Liver (tissue), 8 donors: ENCODE measurements at regions not wholly inside any gene's neighbourhood (a gene's known extent, or its start where the extent isn't known, plus 50 kb on each side); places are given as distances from the start of the nearest gene placed in this dataset.

Experiments used
- DNase-seq: peaks from one replicate; pipeline ENCODE4 v3.0.0-alpha.2; 2017; ENCODE audit warnings: low spot score
- H3K27ac ChIP-seq, 2 donors: one replicate each; pipeline ENCODE4 v1.7.0; 2013; ENCODE audit warnings: inconsistent platforms in 2 of 2, low read length in 2 of 2, control low read depth in 1 of 2, low read depth in 1 of 2, mild to moderate bottlenecking in 1 of 2
- H3K27me3 ChIP-seq, 4 donors: one replicate each; pipeline versions ENCODE4 v1.6.1 to v1.7.0; 2013; ENCODE audit warnings: low read length in 3 of 4, inconsistent platforms in 1 of 4, mild to moderate bottlenecking in 1 of 4, moderate library complexity in 1 of 4; ENCODE audit not compliant: control insufficient read depth in 4 of 4, insufficient read depth in 4 of 4
- H3K36me3 ChIP-seq, 4 donors: one replicate each; pipeline versions ENCODE4 v1.6.1 to v1.7.0; 2013; ENCODE audit warnings: low read length in 3 of 4, mild to moderate bottlenecking in 3 of 4, low read depth in 1 of 4, moderate library complexity in 1 of 4; ENCODE audit not compliant: control insufficient read depth in 4 of 4, insufficient read depth in 3 of 4
- H3K4me1 ChIP-seq, 4 donors: one replicate each; pipeline versions ENCODE4 v1.6.1 to v1.7.0; 2013; ENCODE audit warnings: low read length in 3 of 4, mild to moderate bottlenecking in 3 of 4, moderate library complexity in 1 of 4; ENCODE audit not compliant: control insufficient read depth in 4 of 4, insufficient read depth in 4 of 4
- H3K4me3 ChIP-seq, 3 donors: one replicate each; pipeline versions ENCODE4 v1.6.1 to v1.7.0; 2013; ENCODE audit warnings: low read length in 3 of 3, control low read depth in 1 of 3, low read depth in 1 of 3, mild to moderate bottlenecking in 1 of 3
- H3K9ac ChIP-seq, 2 donors: one replicate each; pipeline ENCODE4 v1.7.0; 2013; ENCODE audit warnings: low read length in 2 of 2, mild to moderate bottlenecking in 2 of 2, moderate library complexity in 2 of 2, control low read depth in 1 of 2, low read depth in 1 of 2
- H3K9me3 ChIP-seq, 4 donors: one replicate each; pipeline versions ENCODE4 v1.6.1 to v1.7.0; 2013; ENCODE audit warnings: low read length in 3 of 4; ENCODE audit not compliant: control insufficient read depth in 4 of 4
- ATF3 ChIP-seq: IDR thresholded peaks from 2 replicates; pipeline ENCODE4 v1.6.1; 2016; ENCODE audit warnings: antibody characterized with exemption
- CTCF ChIP-seq: fragments of 150-350 bp; IDR thresholded peaks from 2 replicates; pipeline ENCODE4 v1.5.1; 2017; ENCODE audit warnings: improper control_type of control experiment, low read depth, low read length; ENCODE audit not compliant: missing input control
- FOXA2 ChIP-seq: IDR thresholded peaks from 2 replicates; pipeline ENCODE4 v1.6.1; 2016; ENCODE audit warnings: antibody characterized with exemption
- HNF4G ChIP-seq: IDR thresholded peaks from 2 replicates; pipeline ENCODE4 v1.6.1; 2016; ENCODE audit warnings: antibody characterized with exemption
- JUND ChIP-seq, 2 donors: IDR thresholded peaks; 2 replicates each; pipeline ENCODE4 v1.6.1; 2016; ENCODE audit warnings: antibody characterized with exemption in 2 of 2
- NR2F2 ChIP-seq: IDR thresholded peaks from 2 replicates; pipeline ENCODE4 v1.6.1; 2016; ENCODE audit warnings: antibody characterized with exemption
- RXRA ChIP-seq, 2 donors: IDR thresholded peaks; 2 replicates each; pipeline ENCODE4 v1.6.1; 2017 to 2018; ENCODE audit warnings: antibody characterized with exemption in 2 of 2, mild to moderate bottlenecking in 1 of 2
- SP1 ChIP-seq: IDR thresholded peaks from 2 replicates; pipeline ENCODE4 v1.6.1; 2018; ENCODE audit warnings: antibody characterized with exemption, mild to moderate bottlenecking
- TAF1 ChIP-seq: conservative IDR thresholded peaks from 2 replicates; pipeline ENCODE4 v1.6.1; 2016; ENCODE audit warnings: antibody characterized with exemption, mild to moderate bottlenecking
- YY1 ChIP-seq: IDR thresholded peaks from 2 replicates; pipeline ENCODE4 v1.6.1; 2016; ENCODE audit warnings: antibody characterized with exemption, mild to moderate bottlenecking
- WGBS: extraction: QIAGEN DNeasy Blood & Tissue Kit; methylation state at CpG from one replicate; pipeline ENCODE4 v1.1.7; 2013; 5-methylcytosine and 5-hydroxymethylcytosine counted together
- donor health status: healthy.
- donor health status: healthy.
- donor health status: healthy.
- donor health status: healthy.
- donor health status: healthy.

- no peak for TF ChIP-seq ATF3
- DNase-seq: no peak
- Histone ChIP-seq H3K4me1 (no peaks in the 10 kb centered on the region), H3K27me3 (no peaks in the 10 kb centered on the region), H3K27ac (no peak overlapping the region), H3K9ac (no peak overlapping the region), H3K36me3 (no peaks in the 10 kb centered on the region), H3K9me3 (no peaks in the 10 kb centered on the region), H3K4me3 (no peak overlapping the region)
- WGBS: 82% methylated on average over 6 of the region's 6 CpGs
Observed at GRCh38 chr6:111980143-111980542, 73.8 kb upstream of the CCN6 start.

GRCh38 chr6:111980971-111981840, 72.7 kb upstream of the CCN6 start:
- H3K27ac ChIP-seq: no peak overlapping the region
- H3K9me3 ChIP-seq: no peaks in the 10 kb centered on the region
- DNase-seq: no peak
- no peaks in the 10 kb centered on the region for H3K27me3 ChIP-seq
- H3K9ac ChIP-seq: no peak overlapping the region
- no peaks in the 10 kb centered on the region for H3K36me3 ChIP-seq
- H3K4me3 ChIP-seq: no peak overlapping the region
- H3K4me1 ChIP-seq: no peaks in the 10 kb centered on the region
- TF ChIP-seq SP1 (no peak), NR2F2 (peak; percentile 38)
- WGBS: 70% methylated on average over 8 of the region's 8 CpGs

- H3K9ac ChIP-seq: no peak overlapping the region
- no peak overlapping the region for H3K4me3 ChIP-seq
- H3K36me3 ChIP-seq: no peaks in the 10 kb centered on the region
- 81% methylated on average over 1 of the region's 1 CpG for WGBS
- no peaks in the 10 kb centered on the region for H3K27me3 ChIP-seq
- no peak overlapping the region for H3K27ac ChIP-seq
- no peaks in the 10 kb centered on the region for H3K4me1 ChIP-seq
- DNase-seq: no peak
- H3K9me3 ChIP-seq: no peaks in the 10 kb centered on the region
- no peak for TF ChIP-seq HNF4G
- TF ChIP-seq RXRA (IDR thresholded peaks at IDR 0.05): no peak
- TF ChIP-seq CTCF: no peak
- no peak for TF ChIP-seq JUND (IDR thresholded peaks at IDR 0.05)
- no peak for TF ChIP-seq NR2F2
Observed at GRCh38 chr6:111982681-111983080, 71.2 kb upstream of the CCN6 start.

GRCh38 chr6:111983193-111983592, 70.7 kb upstream of the CCN6 start:
- Histone ChIP-seq H3K4me3 (no peak overlapping the region), H3K27ac (no peak overlapping the region), H3K9me3 (no peaks in the 10 kb centered on the region), H3K9ac (no peak overlapping the region), H3K27me3 (no peaks in the 10 kb centered on the region), H3K36me3 (no peaks in the 10 kb centered on the region), H3K4me1 (no peaks in the 10 kb centered on the region)
- TF ChIP-seq TAF1 (no peak), JUND (IDR thresholded peaks at IDR 0.05) (no peak), YY1 (no peak), FOXA2 (no peak)
- no peak for DNase-seq
- WGBS: 94% methylated on average over 3 of the region's 3 CpGs
